Mesothelial cell of epicardium (in vitro differentiated cells): ENCODE measurements at regions not wholly inside any gene's neighbourhood (a gene's known extent, or its start where the extent isn't known, plus 50 kb on each side); places are given as distances from the start of the nearest gene placed in this dataset.

Experiments
- DNase-seq, 2 experiments: peaks; one replicate each; pipeline ENCODE4 v3.0.0; 2021; ENCODE audit warnings: low spot score in 2 of 2; ENCODE audit not compliant: unreplicated experiment in 2 of 2
- H3K27ac Mint-ChIP-seq: 2 replicates; pipeline ENCODE4 v1.8.0; 2021; ENCODE audit warnings: mixed read lengths
- H3K27me3 Mint-ChIP-seq: 2 replicates; pipeline ENCODE4 v1.8.0; 2021; ENCODE audit warnings: low read depth, mixed read lengths
- H3K36me3 Mint-ChIP-seq: 2 replicates; pipeline ENCODE4 v1.8.0; 2021; ENCODE audit warnings: mixed read lengths
- H3K4me1 Mint-ChIP-seq: 2 replicates; pipeline ENCODE4 v1.8.0; 2021; ENCODE audit warnings: mixed read lengths
- H3K4me3 Mint-ChIP-seq: 2 replicates; pipeline ENCODE4 v1.8.0; 2021; ENCODE audit warnings: mild to moderate bottlenecking, moderate library complexity, mixed read lengths
- H3K9me3 Mint-ChIP-seq: 2 replicates; pipeline ENCODE4 v1.8.0; 2021; ENCODE audit warnings: mixed read lengths
- TF ChIP-seq, protein P1 (sequence below): fragments of 200-600 bp; sonication (generic); IDR thresholded peaks from one replicate; pipeline ENCODE4 v1.5.0; 2021; ENCODE audit warnings: antibody characterized with exemption; ENCODE audit not compliant: unreplicated experiment

DNA sequence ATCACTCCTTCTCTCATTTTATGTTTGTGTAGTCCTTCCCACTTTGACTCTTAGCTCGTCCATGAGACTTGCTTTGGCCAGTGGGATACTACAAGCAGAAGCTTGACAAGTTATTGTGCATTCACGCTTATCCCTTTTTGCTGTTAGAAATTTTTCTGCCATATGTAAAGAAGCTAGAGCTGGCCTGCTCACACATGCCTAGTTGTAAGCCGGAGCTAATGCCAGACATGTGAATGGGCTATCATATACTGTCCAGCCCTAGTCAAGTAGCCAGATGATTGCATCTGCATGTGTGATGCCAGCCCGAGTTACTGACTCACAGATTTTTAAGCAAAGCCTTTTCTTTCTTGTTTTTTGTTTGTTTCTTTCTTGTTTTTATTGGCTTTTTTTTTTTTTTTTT, 460.7 kb downstream of the TDRD3 start:
- Mint-ChIP-seq H3K4me1 (no peaks in the 10 kb centered on the region), H3K4me3 (no peak overlapping the region), H3K36me3 (peaks cover 4% of the 10 kb centered on the region), H3K27me3 (no peaks in the 10 kb centered on the region), H3K9me3 (peaks cover 7% of the 10 kb centered on the region), H3K27ac (no peak overlapping the region)
- DNase-seq, result no peak
- TF ChIP-seq, protein P1, sequence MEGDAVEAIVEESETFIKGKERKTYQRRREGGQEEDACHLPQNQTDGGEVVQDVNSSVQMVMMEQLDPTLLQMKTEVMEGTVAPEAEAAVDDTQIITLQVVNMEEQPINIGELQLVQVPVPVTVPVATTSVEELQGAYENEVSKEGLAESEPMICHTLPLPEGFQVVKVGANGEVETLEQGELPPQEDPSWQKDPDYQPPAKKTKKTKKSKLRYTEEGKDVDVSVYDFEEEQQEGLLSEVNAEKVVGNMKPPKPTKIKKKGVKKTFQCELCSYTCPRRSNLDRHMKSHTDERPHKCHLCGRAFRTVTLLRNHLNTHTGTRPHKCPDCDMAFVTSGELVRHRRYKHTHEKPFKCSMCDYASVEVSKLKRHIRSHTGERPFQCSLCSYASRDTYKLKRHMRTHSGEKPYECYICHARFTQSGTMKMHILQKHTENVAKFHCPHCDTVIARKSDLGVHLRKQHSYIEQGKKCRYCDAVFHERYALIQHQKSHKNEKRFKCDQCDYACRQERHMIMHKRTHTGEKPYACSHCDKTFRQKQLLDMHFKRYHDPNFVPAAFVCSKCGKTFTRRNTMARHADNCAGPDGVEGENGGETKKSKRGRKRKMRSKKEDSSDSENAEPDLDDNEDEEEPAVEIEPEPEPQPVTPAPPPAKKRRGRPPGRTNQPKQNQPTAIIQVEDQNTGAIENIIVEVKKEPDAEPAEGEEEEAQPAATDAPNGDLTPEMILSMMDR, result no peak

DNA sequence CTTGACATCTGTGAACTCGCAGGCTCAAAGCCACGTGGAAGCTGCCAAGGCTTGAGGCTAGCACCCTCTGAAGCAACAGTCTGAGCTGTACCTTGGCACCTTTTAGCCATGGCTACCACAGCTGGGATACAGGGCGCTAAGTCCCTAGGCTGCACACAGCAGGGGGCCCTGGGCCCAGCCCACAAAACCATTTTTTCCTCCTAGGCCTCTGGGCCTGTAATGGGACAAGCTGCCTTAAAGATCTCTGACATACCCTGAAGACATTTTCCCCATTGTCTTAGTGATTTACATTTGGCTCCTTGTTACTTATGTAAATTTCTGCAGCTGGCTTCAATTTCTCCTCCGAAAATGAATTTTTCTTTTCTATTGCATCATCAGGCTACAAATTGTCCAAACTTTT, 455.9 kb downstream of the TDRD3 start:
- DNase-seq, result no peak
- Mint-ChIP-seq H3K27me3 (no peaks in the 10 kb centered on the region), H3K4me3 (no peak overlapping the region), H3K27ac (no peak overlapping the region), H3K36me3 (peaks cover 4% of the 10 kb centered on the region), H3K4me1 (no peaks in the 10 kb centered on the region), H3K9me3 (peaks cover 15% of the 10 kb centered on the region)
- TF ChIP-seq, protein P1, result no peak

DNA sequence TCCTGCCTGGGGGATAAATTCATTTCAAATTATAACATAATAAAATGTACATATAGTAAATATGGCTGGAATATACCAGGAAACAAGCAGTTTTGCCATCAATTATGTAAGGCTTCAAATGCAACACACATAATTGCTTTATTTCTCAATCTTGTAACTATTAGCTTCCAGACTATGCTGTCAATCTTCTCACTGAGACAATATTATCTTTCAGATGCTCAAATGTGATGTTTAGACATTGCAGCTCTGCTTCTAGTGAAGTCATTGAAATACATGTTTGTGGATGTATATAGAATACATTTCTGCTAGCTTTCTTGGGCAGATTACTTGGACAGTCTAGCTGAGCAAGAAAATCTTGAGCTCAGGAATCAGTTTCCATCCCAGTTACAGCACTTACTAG, 454.4 kb downstream of the TDRD3 start:
- H3K27ac Mint-ChIP-seq, result no peak overlapping the region
- no peaks in the 10 kb centered on the region for H3K27me3 Mint-ChIP-seq
- peaks cover 23% of the 10 kb centered on the region for H3K9me3 Mint-ChIP-seq
- TF ChIP-seq, protein P1, result no peak
- no peaks in the 10 kb centered on the region for H3K4me1 Mint-ChIP-seq
- DNase-seq, result no peak
- peaks cover 4% of the 10 kb centered on the region for H3K36me3 Mint-ChIP-seq
- H3K4me3 Mint-ChIP-seq, result no peak overlapping the region

DNA sequence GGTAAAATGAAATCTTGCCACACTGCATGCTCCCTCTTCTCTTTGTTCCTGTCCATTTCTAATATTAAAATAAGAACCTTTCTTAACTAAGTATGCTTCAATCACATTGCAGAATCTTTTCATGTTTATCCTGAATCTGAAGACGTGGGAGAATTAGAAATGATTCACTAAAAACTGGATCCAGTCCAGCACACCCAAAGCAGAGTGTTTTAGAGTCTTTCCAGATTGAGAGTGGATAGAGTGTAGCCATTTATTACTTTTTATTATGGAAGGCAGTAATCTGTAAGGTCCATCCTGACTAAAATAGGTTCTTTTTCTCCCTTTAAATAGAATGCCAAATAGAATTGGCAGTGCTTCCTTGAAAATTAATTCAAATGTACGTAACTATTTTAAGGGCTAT, 453.5 kb downstream of the TDRD3 start:
- no peak for DNase-seq
- H3K4me3 Mint-ChIP-seq, result no peak overlapping the region
- no peaks in the 10 kb centered on the region for H3K4me1 Mint-ChIP-seq
- H3K9me3 Mint-ChIP-seq, result peaks cover 26% of the 10 kb centered on the region
- H3K36me3 Mint-ChIP-seq, result peaks cover 4% of the 10 kb centered on the region
- TF ChIP-seq, protein P1, result no peak
- no peaks in the 10 kb centered on the region for H3K27me3 Mint-ChIP-seq
- no peak overlapping the region for H3K27ac Mint-ChIP-seq

DNA sequence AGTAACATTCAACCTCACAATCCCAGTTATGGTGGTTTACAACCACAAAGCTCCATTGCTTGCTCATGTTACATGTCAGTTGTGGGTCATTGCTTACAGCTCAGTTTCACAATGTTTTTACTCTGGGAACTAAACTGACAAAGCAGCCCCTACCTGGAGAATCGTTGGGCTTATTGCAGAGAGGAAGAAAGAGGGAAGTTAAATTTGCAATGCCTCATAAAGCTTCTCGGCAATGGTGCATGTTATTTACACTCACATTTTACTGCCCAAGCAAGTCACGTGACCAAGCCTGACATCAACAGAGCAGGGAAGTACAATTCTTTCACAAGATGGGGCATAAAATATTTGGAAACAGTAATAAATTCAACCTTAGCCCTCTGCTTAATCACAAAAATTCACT, 441.6 kb downstream of the TDRD3 start:
- Mint-ChIP-seq H3K4me3 (no peak overlapping the region), H3K27ac (no peak overlapping the region), H3K36me3 (no peaks in the 10 kb centered on the region), H3K9me3 (peaks cover 7% of the 10 kb centered on the region), H3K27me3 (no peaks in the 10 kb centered on the region), H3K4me1 (no peaks in the 10 kb centered on the region)
- TF ChIP-seq, protein P1, result no peak
- no peak for DNase-seq

DNA sequence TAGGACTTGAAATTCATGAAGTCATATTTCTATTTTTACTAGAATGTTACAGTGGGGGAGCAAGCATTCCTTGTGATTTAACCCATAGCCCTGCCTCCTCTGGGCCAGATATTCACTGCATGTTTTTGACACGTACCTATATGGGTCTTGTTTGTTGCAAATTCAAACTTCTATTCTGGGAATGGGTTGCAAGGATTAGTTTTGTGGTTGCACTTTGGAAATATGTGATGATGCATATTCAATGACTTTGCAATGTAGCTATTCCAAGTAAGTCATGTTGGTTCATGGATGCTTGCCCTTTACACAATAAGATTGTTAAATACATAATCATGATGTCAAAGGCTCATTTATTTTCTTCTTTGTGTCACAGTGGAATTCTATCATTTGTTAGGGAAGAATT, 440.8 kb downstream of the TDRD3 start:
- no peaks in the 10 kb centered on the region for H3K4me1 Mint-ChIP-seq
- H3K27ac Mint-ChIP-seq, result no peak overlapping the region
- H3K27me3 Mint-ChIP-seq, result no peaks in the 10 kb centered on the region
- no peak for DNase-seq
- H3K4me3 Mint-ChIP-seq, result no peak overlapping the region
- no peaks in the 10 kb centered on the region for H3K36me3 Mint-ChIP-seq
- peaks cover 5% of the 10 kb centered on the region for H3K9me3 Mint-ChIP-seq
- TF ChIP-seq, protein P1, result no peak
